Ishikawa (cell line): ENCODE measurements at regions not wholly inside any gene's neighbourhood (a gene's known extent, or its start where the extent isn't known, plus 50 kb on each side); places are given as distances from the start of the nearest gene placed in this dataset.

Source experiments
- CEBPB ChIP-seq: IDR thresholded peaks from 2 replicates; pipeline ENCODE4 v1.6.1; 2012
- YY1 ChIP-seq: IDR thresholded peaks from 2 replicates; pipeline ENCODE4 v1.6.1; 2012; ENCODE audit warnings: low read depth
- TF ChIP-seq, protein P1 (sequence below): IDR thresholded peaks from 2 replicates; pipeline ENCODE4 v1.6.1; 2012; ENCODE audit warnings: low read depth, mild to moderate bottlenecking
- TF ChIP-seq, protein P2 (sequence below): IDR thresholded peaks from 2 replicates; pipeline ENCODE4 v1.6.1; 2012

DNA sequence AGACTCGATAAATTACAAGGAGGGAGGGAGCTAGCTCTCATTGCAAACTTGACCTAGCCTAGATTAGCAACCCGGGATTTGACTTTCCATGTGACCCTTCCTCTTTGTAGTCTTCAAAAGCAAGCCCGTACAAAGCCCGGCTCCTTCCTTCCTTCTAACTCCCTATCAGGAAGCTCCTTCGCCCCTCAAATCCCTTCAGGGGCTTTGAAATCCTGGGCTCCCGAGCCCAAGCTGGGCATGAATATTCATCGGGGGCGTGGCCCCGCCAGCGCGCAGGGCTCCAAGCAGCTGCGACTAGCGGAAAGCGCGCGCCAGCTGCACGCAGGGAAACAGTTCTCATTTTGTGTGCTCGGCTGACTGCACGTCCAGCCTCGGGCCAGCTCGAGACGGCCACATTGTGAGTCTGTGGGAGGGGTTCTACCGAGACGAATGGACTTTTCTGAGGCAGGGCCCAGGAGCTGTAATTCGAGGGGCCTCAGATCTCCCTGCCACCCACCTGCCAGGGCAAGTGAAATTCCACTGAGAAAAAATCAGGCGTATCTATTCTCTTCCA lies 84.0 kb upstream of the PELI1 start:
- no peak for TF ChIP-seq CEBPB
- TF ChIP-seq, protein P1, sequence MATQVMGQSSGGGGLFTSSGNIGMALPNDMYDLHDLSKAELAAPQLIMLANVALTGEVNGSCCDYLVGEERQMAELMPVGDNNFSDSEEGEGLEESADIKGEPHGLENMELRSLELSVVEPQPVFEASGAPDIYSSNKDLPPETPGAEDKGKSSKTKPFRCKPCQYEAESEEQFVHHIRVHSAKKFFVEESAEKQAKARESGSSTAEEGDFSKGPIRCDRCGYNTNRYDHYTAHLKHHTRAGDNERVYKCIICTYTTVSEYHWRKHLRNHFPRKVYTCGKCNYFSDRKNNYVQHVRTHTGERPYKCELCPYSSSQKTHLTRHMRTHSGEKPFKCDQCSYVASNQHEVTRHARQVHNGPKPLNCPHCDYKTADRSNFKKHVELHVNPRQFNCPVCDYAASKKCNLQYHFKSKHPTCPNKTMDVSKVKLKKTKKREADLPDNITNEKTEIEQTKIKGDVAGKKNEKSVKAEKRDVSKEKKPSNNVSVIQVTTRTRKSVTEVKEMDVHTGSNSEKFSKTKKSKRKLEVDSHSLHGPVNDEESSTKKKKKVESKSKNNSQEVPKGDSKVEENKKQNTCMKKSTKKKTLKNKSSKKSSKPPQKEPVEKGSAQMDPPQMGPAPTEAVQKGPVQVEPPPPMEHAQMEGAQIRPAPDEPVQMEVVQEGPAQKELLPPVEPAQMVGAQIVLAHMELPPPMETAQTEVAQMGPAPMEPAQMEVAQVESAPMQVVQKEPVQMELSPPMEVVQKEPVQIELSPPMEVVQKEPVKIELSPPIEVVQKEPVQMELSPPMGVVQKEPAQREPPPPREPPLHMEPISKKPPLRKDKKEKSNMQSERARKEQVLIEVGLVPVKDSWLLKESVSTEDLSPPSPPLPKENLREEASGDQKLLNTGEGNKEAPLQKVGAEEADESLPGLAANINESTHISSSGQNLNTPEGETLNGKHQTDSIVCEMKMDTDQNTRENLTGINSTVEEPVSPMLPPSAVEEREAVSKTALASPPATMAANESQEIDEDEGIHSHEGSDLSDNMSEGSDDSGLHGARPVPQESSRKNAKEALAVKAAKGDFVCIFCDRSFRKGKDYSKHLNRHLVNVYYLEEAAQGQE: no peak
- TF ChIP-seq, protein P2, sequence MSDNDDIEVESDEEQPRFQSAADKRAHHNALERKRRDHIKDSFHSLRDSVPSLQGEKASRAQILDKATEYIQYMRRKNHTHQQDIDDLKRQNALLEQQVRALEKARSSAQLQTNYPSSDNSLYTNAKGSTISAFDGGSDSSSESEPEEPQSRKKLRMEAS: peak; percentile 80
- TF ChIP-seq YY1: no peak
